ENCODE measurements at regions not wholly inside any gene's neighbourhood (a gene's known extent, or its start where the extent isn't known, plus 50 kb on each side); places are given as distances from the start of the nearest gene placed in this dataset.

GRCh38 chr2:104537116-104537515 is 316.8 kb upstream of the POU3F3 start:
- no peak for TF ChIP-seq CTCF (IDR thresholded peaks at IDR 0.05)
- TF ChIP-seq POLR2AphosphoS5 (IDR thresholded peaks at IDR 0.05; ENCODE audit: insufficient read depth in 1 of 2, low read depth in 1 of 2), result no peak
- no peak for TF ChIP-seq POLR2A (IDR thresholded peaks at IDR 0.05)
